ENCODE measurements at regions not wholly inside any gene's neighbourhood (a gene's known extent, or its start where the extent isn't known, plus 50 kb on each side); places are given as distances from the start of the nearest gene placed in this dataset.

DNA sequence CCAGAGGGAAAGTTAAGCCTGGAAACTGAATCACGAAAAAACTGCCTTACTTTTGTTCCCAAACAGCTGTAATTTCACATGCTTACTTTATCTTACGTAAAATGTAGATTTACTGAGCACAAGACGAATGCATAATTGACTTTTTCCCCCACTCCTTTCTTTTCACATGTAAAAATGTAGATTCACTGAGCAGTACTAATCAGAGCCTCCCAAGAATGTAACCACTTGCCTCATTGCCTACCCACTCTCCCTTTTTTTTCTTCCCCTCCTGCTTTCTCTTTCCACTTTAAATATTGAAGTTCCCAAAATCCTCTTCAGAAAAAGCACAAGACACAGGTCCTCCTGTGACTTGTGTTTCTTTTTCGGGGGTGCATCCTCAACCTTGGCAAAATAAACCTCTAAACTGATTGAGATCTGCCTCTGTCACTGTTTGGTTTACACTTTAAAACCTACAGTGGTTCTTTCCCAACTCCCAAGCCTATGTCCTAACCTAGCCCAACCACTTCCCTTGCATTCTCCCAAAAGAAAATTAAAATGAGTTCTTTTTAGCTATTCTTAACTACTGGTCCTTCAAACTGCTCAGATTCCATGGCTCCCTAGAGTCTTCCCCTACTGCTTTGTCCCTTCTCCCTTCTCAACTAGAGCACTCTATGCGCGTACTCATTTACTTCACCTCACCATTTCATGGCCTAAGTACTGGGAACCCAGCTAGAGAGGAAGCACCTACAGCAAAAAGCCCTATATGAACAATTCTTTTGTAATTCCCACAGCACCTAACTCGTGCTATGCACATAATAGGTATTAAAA, 236.6 kb upstream of the MKLN1 start:
- DNase-seq = no peak

GRCh38 chr7:131094685-131095084, 233.0 kb upstream of the MKLN1 start:
- no peak for DNase-seq

DNA sequence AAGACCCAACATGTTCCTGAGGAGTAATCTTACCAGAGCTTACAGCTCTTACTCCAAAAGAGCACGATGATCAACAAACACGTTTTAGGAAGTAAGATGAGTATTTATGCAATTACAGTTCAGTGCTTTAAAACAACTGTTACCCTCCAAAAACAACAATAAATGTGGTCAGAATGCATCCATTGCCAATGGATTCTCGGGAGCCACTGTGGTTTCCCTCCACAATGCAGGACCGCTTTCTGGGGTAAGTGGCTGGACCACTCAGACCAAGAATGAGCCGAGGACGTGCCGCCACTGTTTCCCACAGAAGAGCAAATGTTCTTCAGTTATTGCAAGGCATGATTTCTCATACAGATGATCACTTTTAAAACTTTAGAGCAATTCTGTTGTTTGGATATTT, 232.3 kb upstream of the MKLN1 start:
- no peak for DNase-seq

- no peak for DNase-seq
Measured at GRCh38 chr7:131096267-131096927, 231.3 kb upstream of the MKLN1 start.

DNA sequence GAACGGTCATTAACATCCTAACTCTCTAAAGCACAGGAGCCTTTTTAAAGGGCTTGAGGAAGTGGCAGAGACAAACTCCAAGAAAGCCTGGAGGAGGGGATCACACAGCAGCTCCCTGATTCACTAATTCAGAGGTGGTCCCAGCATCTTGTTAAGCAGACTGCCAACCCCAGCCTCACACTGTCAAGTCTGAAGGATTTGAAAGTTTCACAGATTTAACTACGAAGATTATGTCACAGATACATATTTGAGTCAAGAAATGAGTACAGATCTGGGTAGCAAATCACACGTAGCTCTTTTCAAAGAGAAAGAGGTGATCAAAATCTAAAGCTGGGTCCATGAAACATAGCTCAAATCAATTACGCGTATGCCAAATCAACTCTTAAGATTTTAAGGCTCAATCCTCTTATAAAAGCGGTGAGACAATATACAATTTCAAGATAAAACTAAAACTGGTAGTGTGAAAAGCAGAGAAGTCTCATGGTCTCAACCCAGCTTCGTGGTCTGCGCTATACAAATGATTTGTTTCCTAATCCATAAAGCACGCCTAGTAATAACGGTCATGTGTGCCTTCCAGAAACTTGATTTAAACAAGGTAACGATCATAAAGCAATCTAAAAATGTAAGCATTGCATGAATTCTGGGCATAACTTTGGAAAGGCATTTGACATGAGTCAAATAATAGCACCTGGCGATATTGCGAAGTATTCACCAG, 229.9 kb upstream of the MKLN1 start:
- DNase-seq = no peak

GRCh38 chr7:131098527-131098926, 229.1 kb upstream of the MKLN1 start:
- no peak for DNase-seq

DNA sequence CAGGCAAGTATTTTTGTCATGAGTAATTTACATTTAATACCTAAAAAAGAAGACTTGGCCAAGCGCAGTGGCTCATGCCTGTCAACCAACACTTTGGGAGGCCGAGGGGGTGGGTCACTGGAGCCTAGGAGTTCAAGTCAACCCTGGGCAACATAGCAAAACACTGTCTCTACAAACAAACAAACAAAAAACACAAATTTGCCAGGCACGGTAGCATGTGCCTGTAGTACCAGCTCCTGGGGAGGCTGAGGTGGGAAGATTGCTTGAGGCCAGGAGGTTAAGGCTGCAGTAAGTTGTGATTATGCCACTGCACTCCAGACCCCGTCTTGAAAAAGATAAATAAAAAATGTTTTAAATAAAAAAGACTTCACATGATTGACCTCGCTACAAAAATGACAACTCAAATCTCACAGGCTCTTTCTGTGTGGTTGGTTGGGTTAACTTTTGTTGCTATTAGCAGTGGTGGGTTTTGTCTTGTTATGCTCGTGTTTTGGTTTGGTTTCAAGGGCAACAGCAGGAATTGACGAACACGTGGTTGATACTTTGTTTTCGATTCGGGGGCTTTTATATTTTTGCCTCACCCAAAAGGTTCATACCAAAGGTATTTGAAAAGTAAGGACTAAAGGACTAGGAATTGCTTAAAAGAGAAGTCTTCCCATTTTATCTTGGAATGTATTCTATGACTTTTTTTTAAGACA, 227.2 kb upstream of the MKLN1 start:
- DNase-seq = no peak

GRCh38 chr7:131103997-131104396, 223.7 kb upstream of the MKLN1 start:
- DNase-seq = no peak

- no peak for DNase-seq
Measured at GRCh38 chr7:131104596-131105293, 222.9 kb upstream of the MKLN1 start.

GRCh38 chr7:131105294-131105798, 222.3 kb upstream of the MKLN1 start:
- no peak for DNase-seq

GRCh38 chr7:131105799-131106680, 221.6 kb upstream of the MKLN1 start:
- peak; percentile 56 to 66 for DNase-seq

GRCh38 chr7:131106681-131107336, 220.9 kb upstream of the MKLN1 start:
- DNase-seq = peak in 1 of 2 donors; percentile 23

DNA sequence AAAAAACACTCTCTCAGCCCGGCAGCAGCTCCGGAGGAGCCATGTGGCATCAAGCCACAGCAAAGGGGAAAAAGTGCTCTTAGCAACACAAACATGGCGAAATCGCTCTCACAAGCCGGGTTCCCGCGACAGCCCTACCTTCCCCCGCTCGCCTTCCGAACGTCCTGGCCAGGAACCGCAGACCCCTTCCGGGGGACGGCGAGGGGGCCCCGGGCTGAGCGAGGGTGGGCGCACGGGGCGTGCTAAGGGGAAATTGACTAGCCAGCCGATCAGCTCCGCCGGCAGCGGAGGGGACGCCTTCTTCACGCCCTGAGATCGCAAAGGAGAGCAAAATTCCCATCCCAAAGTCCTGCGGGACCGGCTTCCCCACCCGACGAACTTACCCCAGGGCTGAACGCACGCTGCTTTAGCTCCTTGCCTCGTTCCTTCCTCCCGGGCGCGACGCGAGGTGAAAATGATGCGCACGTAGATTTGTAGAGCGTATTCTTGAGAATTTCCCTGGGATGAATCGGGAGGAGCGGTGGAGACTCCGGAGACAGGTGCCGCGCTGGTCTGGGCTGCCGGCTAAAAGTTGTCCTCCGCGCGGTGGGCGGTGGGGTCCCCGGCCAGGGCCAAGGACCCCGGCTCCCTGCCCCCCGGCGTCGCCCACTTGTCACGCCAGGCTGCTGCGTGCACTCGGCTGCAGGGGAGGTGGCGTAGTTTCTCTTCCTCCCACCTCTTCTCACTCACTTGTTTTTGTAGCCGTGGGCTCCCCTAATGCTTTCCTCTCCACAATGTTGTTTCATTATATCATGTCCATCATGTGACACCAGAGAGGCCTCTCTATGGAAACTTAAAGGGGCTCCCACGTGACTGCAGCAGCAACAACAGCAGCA, 220.1 kb upstream of the MKLN1 start:
- DNase-seq = peak; percentile 48 to 49

- DNase-seq = no peak
Measured at GRCh38 chr7:131108212-131108940, 219.3 kb upstream of the MKLN1 start.

DNA sequence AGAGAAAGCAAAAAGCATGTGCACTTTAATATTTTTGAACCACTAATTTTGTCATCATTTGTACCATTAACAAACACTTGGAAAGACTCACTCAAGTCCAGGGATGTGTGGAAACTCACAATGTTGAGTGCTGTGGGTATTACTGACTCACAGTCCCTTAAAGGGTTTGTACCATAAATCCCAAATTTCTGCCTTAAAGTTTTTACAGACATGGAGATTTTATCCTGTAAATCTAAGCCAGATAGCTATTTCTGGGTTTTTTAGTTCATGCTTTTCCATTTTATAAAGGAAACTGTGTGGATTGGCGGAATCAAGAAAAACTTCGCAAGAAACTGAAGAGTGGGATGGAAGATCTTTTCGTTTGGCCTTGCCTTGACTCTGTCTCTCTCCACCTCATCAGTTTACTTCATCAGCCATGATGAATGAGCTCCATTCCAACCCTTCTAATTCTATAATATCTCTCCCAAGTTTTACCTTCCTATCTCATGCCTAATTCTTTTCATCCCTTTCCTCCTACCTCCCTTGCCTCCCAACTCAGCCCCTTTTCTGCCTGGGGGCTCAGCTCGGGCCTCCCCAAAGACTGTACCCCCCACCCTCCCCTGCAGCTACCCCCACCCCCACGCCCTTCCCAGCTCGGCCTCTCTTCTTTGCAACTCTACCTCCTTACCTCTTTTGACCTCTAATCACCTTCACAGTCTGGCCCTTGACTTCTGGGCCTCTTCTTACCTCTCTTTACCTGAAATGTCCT, 218.5 kb upstream of the MKLN1 start:
- no peak for DNase-seq

GRCh38 chr7:131109759-131110296, 217.8 kb upstream of the MKLN1 start:
- DNase-seq = peak; percentile 55 to 59

GRCh38 chr7:131110297-131111080, 217.2 kb upstream of the MKLN1 start:
- no peak for DNase-seq

Data from stimulated activated CD4-positive, alpha-beta T cell treated with anti-CD3 and anti-CD28 coated beads, Interleukin-2, amount 100 ng/mL, for 48 hours (primary cell).